Loucy (cell line): ENCODE measurements at regions not wholly inside any gene's neighbourhood (a gene's known extent, or its start where the extent isn't known, plus 50 kb on each side); places are given as distances from the start of the nearest gene placed in this dataset.

Experiments
- H2AFZ ChIP-seq: fragments of 200-600 bp; sonication (generic); 2 replicates; pipeline ENCODE4 v1.6.0; 2016; ENCODE audit warnings: antibody characterized with exemption, mild to moderate bottlenecking, low read length, moderate library complexity
- H3F3A ChIP-seq: fragments of 200-600 bp; 2 replicates; pipeline ENCODE4 v1.6.0; 2016; ENCODE audit warnings: antibody characterized with exemption, low read depth, mild to moderate bottlenecking
- H3K27me3 ChIP-seq: fragments of 200-600 bp; sonication (generic); 2 replicates; pipeline ENCODE4 v1.6.1; 2014; ENCODE audit warnings: low read length, mild to moderate bottlenecking; ENCODE audit not compliant: insufficient read depth, poor library complexity, severe bottlenecking
- H3K36me3 ChIP-seq: fragments of 200-600 bp; sonication (generic); 2 replicates; pipeline ENCODE4 v1.6.1; 2016; ENCODE audit warnings: low read length; ENCODE audit not compliant: insufficient read depth
- H3K4me1 ChIP-seq: fragments of 200-600 bp; sonication (generic); 2 replicates; pipeline ENCODE4 v1.5.1; 2014; ENCODE audit warnings: low read length, mild to moderate bottlenecking; ENCODE audit not compliant: insufficient read depth, poor library complexity, severe bottlenecking
- H3K4me2 ChIP-seq: fragments of 200-600 bp; sonication (generic); 2 replicates; pipeline ENCODE4 v1.6.0; 2014; ENCODE audit warnings: antibody characterized with exemption, low read length, low read depth, mild to moderate bottlenecking; ENCODE audit not compliant: poor library complexity, severe bottlenecking
- H3K4me3 ChIP-seq: fragments of 200-600 bp; sonication (generic); 2 replicates; pipeline ENCODE4 v1.5.1; 2014; ENCODE audit warnings: low read length, mild to moderate bottlenecking, mixed read lengths; ENCODE audit not compliant: poor library complexity, severe bottlenecking
- H3K79me2 ChIP-seq: fragments of 200-600 bp; sonication (generic); 2 replicates; pipeline ENCODE4 v1.6.1; 2014; ENCODE audit warnings: low read length; ENCODE audit not compliant: insufficient read depth
- H3K9ac ChIP-seq: fragments of 200-600 bp; sonication (generic); 2 replicates; pipeline ENCODE4 v1.6.0; 2014; ENCODE audit warnings: mild to moderate bottlenecking, low read depth, low read length, moderate library complexity; ENCODE audit not compliant: poor library complexity, severe bottlenecking
- H3K9me2 ChIP-seq: fragments of 200-600 bp; sonication (generic); replicated peaks from 2 replicates; pipeline ENCODE4 v1.6.1; 2016; ENCODE audit warnings: low read depth, low read length, mixed read lengths
- H3K9me3 ChIP-seq: fragments of 200-600 bp; sonication (generic); 2 replicates; pipeline ENCODE4 v1.6.1; 2014; ENCODE audit warnings: mild to moderate bottlenecking, antibody characterized with exemption, low read length, low read depth; ENCODE audit not compliant: insufficient read depth
- H4K20me1 ChIP-seq: fragments of 200-600 bp; sonication (generic); 2 replicates; pipeline ENCODE4 v1.6.0; 2014; ENCODE audit warnings: antibody characterized with exemption, low read length, mild to moderate bottlenecking; ENCODE audit not compliant: insufficient read depth, poor library complexity, severe bottlenecking
- CTCF ChIP-seq: fragments of 200-600 bp; sonication (generic); conservative IDR thresholded peaks from 2 replicates; pipeline ENCODE4 v1.5.1; 2014; ENCODE audit warnings: mild to moderate bottlenecking, antibody characterized with exemption, low read length
- EZH2phosphoT487 ChIP-seq: fragments of 200-600 bp; IDR thresholded peaks from 2 replicates; pipeline ENCODE4 v1.6.1; 2018; ENCODE audit warnings: antibody characterized with exemption, mild to moderate bottlenecking, moderate library complexity, borderline replicate concordance

GRCh38 chr22:27129266-27129665 is 471.9 kb downstream of the MIAT start:
- Histone ChIP-seq H3K9me3 (no peaks in the 10 kb centered on the region), H3F3A (no peaks in the 10 kb centered on the region), H3K4me1 (no peaks in the 10 kb centered on the region), H3K9ac (no peak overlapping the region), H3K79me2 (no peaks in the 10 kb centered on the region), H3K36me3 (no peaks in the 10 kb centered on the region), H3K4me3 (no peak overlapping the region), H4K20me1 (no peaks in the 10 kb centered on the region), H3K9me2 (no peaks in the 10 kb centered on the region), H3K27me3 (no peaks in the 10 kb centered on the region), H2AFZ (no peak overlapping the region), H3K4me2 (no peak overlapping the region)
- TF ChIP-seq EZH2phosphoT487 (no peak), CTCF (no peak)

- Histone ChIP-seq H3K9me3 (no peaks in the 10 kb centered on the region), H3K9ac (no peak overlapping the region), H3K79me2 (no peaks in the 10 kb centered on the region), H3K9me2 (no peaks in the 10 kb centered on the region), H2AFZ (no peak overlapping the region), H3K27me3 (no peaks in the 10 kb centered on the region), H3K36me3 (no peaks in the 10 kb centered on the region), H3K4me2 (no peak overlapping the region), H3F3A (no peaks in the 10 kb centered on the region), H3K4me3 (no peak overlapping the region), H3K4me1 (no peaks in the 10 kb centered on the region), H4K20me1 (no peaks in the 10 kb centered on the region)
- TF ChIP-seq CTCF, result no peak
- no peak for TF ChIP-seq EZH2phosphoT487
These were observed 473.5 kb downstream of the MIAT start for GRCh38 chr22:27130906-27131305.

- Histone ChIP-seq H3K9me2 (no peaks in the 10 kb centered on the region), H3K9me3 (no peaks in the 10 kb centered on the region), H3K36me3 (no peaks in the 10 kb centered on the region), H3K4me3 (no peak overlapping the region), H3K9ac (no peak overlapping the region), H4K20me1 (no peaks in the 10 kb centered on the region), H3F3A (no peaks in the 10 kb centered on the region), H2AFZ (no peak overlapping the region), H3K27me3 (no peaks in the 10 kb centered on the region), H3K4me1 (no peaks in the 10 kb centered on the region), H3K4me2 (no peak overlapping the region), H3K79me2 (no peaks in the 10 kb centered on the region)
- TF ChIP-seq CTCF (no peak), EZH2phosphoT487 (no peak)
These were observed 474.0 kb downstream of the MIAT start for GRCh38 chr22:27131346-27131745.
